ENCODE measurements at regions not wholly inside any gene's neighbourhood (a gene's known extent, or its start where the extent isn't known, plus 50 kb on each side); places are given as distances from the start of the nearest gene placed in this dataset.

GRCh38 chr16:86894029-86894567 lies 315.7 kb downstream of the FOXL1 start:
- 94% methylated on average over 23 to 24 of the region's 24 CpGs for WGBS, 2 experiments (ENCODE audit: insufficient coverage in 2 of 2)

GRCh38 chr16:86894925-86895324 lies 316.6 kb downstream of the FOXL1 start:
- Histone ChIP-seq H3K36me3 (ENCODE audit: control insufficient read depth, insufficient read depth, low read length) (no peaks in the 10 kb centered on the region), H3K4me3 (ENCODE audit: extremely low read depth, insufficient read depth, low read length, poor library complexity, severe bottlenecking) (no peak overlapping the region), H3K4me1 (ENCODE audit: control insufficient read depth, insufficient read depth, low read length, poor library complexity, severe bottlenecking) (peaks cover 33% of the 10 kb centered on the region), H3K27ac (ENCODE audit: low read depth, low read length, severe bottlenecking) (no peak overlapping the region), H3K9me3 (ENCODE audit: control insufficient read depth, low read length) (no peaks in the 10 kb centered on the region)
- 92 to 93% methylated on average over 14 to 15 of the region's 15 CpGs for WGBS, 2 experiments (ENCODE audit: insufficient coverage in 2 of 2)

More at GRCh38 chr16:86894029-86894567, 315.7 kb downstream of the FOXL1 start:
- H3K4me3 ChIP-seq (ENCODE audit: extremely low read depth, insufficient read depth, low read length, poor library complexity, severe bottlenecking): no peak overlapping the region
- H3K4me1 ChIP-seq (ENCODE audit: control insufficient read depth, insufficient read depth, low read length, poor library complexity, severe bottlenecking): peaks cover 33% of the 10 kb centered on the region
- H3K27ac ChIP-seq (ENCODE audit: low read depth, low read length, severe bottlenecking): no peak overlapping the region
- H3K36me3 ChIP-seq (ENCODE audit: control insufficient read depth, insufficient read depth, low read length): no peaks in the 10 kb centered on the region
- no peaks in the 10 kb centered on the region for H3K9me3 ChIP-seq (ENCODE audit: control insufficient read depth, low read length)

GRCh38 chr16:86895606-86896005 lies 317.3 kb downstream of the FOXL1 start:
- H3K9me3 ChIP-seq (ENCODE audit: control insufficient read depth, low read length): no peaks in the 10 kb centered on the region
- no peak overlapping the region for H3K4me3 ChIP-seq (ENCODE audit: extremely low read depth, insufficient read depth, low read length, poor library complexity, severe bottlenecking)
- peaks cover 33% of the 10 kb centered on the region for H3K4me1 ChIP-seq (ENCODE audit: control insufficient read depth, insufficient read depth, low read length, poor library complexity, severe bottlenecking)
- no peaks in the 10 kb centered on the region for H3K36me3 ChIP-seq (ENCODE audit: control insufficient read depth, insufficient read depth, low read length)
- no peak overlapping the region for H3K27ac ChIP-seq (ENCODE audit: low read depth, low read length, severe bottlenecking)
- WGBS, 2 experiments (ENCODE audit: insufficient coverage in 2 of 2): 62 to 69% methylated on average over 5 to 9 of the region's 11 CpGs

- Histone ChIP-seq H3K9me3 (ENCODE audit: control insufficient read depth, low read length) (no peaks in the 10 kb centered on the region), H3K4me1 (ENCODE audit: control insufficient read depth, insufficient read depth, low read length, poor library complexity, severe bottlenecking) (peaks cover 33% of the 10 kb centered on the region), H3K4me3 (ENCODE audit: extremely low read depth, insufficient read depth, low read length, poor library complexity, severe bottlenecking) (no peak overlapping the region), H3K27ac (ENCODE audit: low read depth, low read length, severe bottlenecking) (no peak overlapping the region), H3K36me3 (ENCODE audit: control insufficient read depth, insufficient read depth, low read length) (no peaks in the 10 kb centered on the region)
- WGBS, 2 experiments (ENCODE audit: insufficient coverage in 2 of 2): 98 to 100% methylated on average over 3 to 6 of the region's 9 CpGs
Measured at GRCh38 chr16:86896976-86897375, 318.6 kb downstream of the FOXL1 start.

GRCh38 chr16:86897486-86897885 lies 319.1 kb downstream of the FOXL1 start:
- no peaks in the 10 kb centered on the region for H3K9me3 ChIP-seq (ENCODE audit: control insufficient read depth, low read length)
- no peaks in the 10 kb centered on the region for H3K36me3 ChIP-seq (ENCODE audit: control insufficient read depth, insufficient read depth, low read length)
- H3K4me3 ChIP-seq (ENCODE audit: extremely low read depth, insufficient read depth, low read length, poor library complexity, severe bottlenecking): no peak overlapping the region
- peaks cover 28% of the 10 kb centered on the region for H3K4me1 ChIP-seq (ENCODE audit: control insufficient read depth, insufficient read depth, low read length, poor library complexity, severe bottlenecking)
- WGBS, 2 experiments (ENCODE audit: insufficient coverage in 2 of 2): 91 to 94% methylated on average over 9 to 11 of the region's 11 CpGs
- H3K27ac ChIP-seq (ENCODE audit: low read depth, low read length, severe bottlenecking): no peak overlapping the region

GRCh38 chr16:86898386-86898785 lies 320.0 kb downstream of the FOXL1 start:
- Histone ChIP-seq H3K36me3 (ENCODE audit: control insufficient read depth, insufficient read depth, low read length) (no peaks in the 10 kb centered on the region), H3K4me3 (ENCODE audit: extremely low read depth, insufficient read depth, low read length, poor library complexity, severe bottlenecking) (no peak overlapping the region), H3K9me3 (ENCODE audit: control insufficient read depth, low read length) (no peaks in the 10 kb centered on the region), H3K27ac (ENCODE audit: low read depth, low read length, severe bottlenecking) (no peak overlapping the region), H3K4me1 (ENCODE audit: control insufficient read depth, insufficient read depth, low read length, poor library complexity, severe bottlenecking) (peaks cover 21% of the 10 kb centered on the region)
- WGBS, 2 experiments (ENCODE audit: insufficient coverage in 2 of 2): 88 to 96% methylated on average over 4 to 5 of the region's 5 CpGs

- H3K9me3 ChIP-seq (ENCODE audit: control insufficient read depth, low read length): no peaks in the 10 kb centered on the region
- H3K4me1 ChIP-seq (ENCODE audit: control insufficient read depth, insufficient read depth, low read length, poor library complexity, severe bottlenecking): peaks cover 23% of the 10 kb centered on the region
- H3K36me3 ChIP-seq (ENCODE audit: control insufficient read depth, insufficient read depth, low read length): no peaks in the 10 kb centered on the region
- H3K4me3 ChIP-seq (ENCODE audit: extremely low read depth, insufficient read depth, low read length, poor library complexity, severe bottlenecking): no peak overlapping the region
- H3K27ac ChIP-seq (ENCODE audit: low read depth, low read length, severe bottlenecking): no peak overlapping the region
- WGBS, 2 experiments (ENCODE audit: insufficient coverage in 2 of 2): 81 to 93% methylated on average over 6 of the region's 6 CpGs
Measured at GRCh38 chr16:86899151-86899550, 320.8 kb downstream of the FOXL1 start.

- WGBS, 2 experiments (ENCODE audit: insufficient coverage in 2 of 2): 94 to 95% methylated on average over 3 of the region's 4 CpGs
- no peaks in the 10 kb centered on the region for H3K9me3 ChIP-seq (ENCODE audit: control insufficient read depth, low read length)
- no peak overlapping the region for H3K27ac ChIP-seq (ENCODE audit: low read depth, low read length, severe bottlenecking)
- no peak overlapping the region for H3K4me3 ChIP-seq (ENCODE audit: extremely low read depth, insufficient read depth, low read length, poor library complexity, severe bottlenecking)
- no peaks in the 10 kb centered on the region for H3K36me3 ChIP-seq (ENCODE audit: control insufficient read depth, insufficient read depth, low read length)
- H3K4me1 ChIP-seq (ENCODE audit: control insufficient read depth, insufficient read depth, low read length, poor library complexity, severe bottlenecking): peaks cover 22% of the 10 kb centered on the region
Measured at GRCh38 chr16:86899757-86900156, 321.4 kb downstream of the FOXL1 start.

GRCh38 chr16:86901483-86901882 lies 323.1 kb downstream of the FOXL1 start:
- Histone ChIP-seq H3K27ac (ENCODE audit: low read depth, low read length, severe bottlenecking) (no peak overlapping the region), H3K4me3 (ENCODE audit: extremely low read depth, insufficient read depth, low read length, poor library complexity, severe bottlenecking) (no peak overlapping the region), H3K36me3 (ENCODE audit: control insufficient read depth, insufficient read depth, low read length) (no peaks in the 10 kb centered on the region), H3K9me3 (ENCODE audit: control insufficient read depth, low read length) (no peaks in the 10 kb centered on the region), H3K4me1 (ENCODE audit: control insufficient read depth, insufficient read depth, low read length, poor library complexity, severe bottlenecking) (peaks cover 12% of the 10 kb centered on the region)
- WGBS, 2 experiments (ENCODE audit: insufficient coverage in 2 of 2): 89 to 96% methylated on average over 5 of the region's 6 CpGs

- H3K4me3 ChIP-seq (ENCODE audit: extremely low read depth, insufficient read depth, low read length, poor library complexity, severe bottlenecking): no peak overlapping the region
- H3K9me3 ChIP-seq (ENCODE audit: control insufficient read depth, low read length): no peaks in the 10 kb centered on the region
- H3K4me1 ChIP-seq (ENCODE audit: control insufficient read depth, insufficient read depth, low read length, poor library complexity, severe bottlenecking): peaks cover 12% of the 10 kb centered on the region
- H3K27ac ChIP-seq (ENCODE audit: low read depth, low read length, severe bottlenecking): no peak overlapping the region
- 67 to 78% methylated on average over 3 to 4 of the region's 4 CpGs for WGBS, 2 experiments (ENCODE audit: insufficient coverage in 2 of 2)
- H3K36me3 ChIP-seq (ENCODE audit: control insufficient read depth, insufficient read depth, low read length): no peaks in the 10 kb centered on the region
Measured at GRCh38 chr16:86902656-86903001, 324.3 kb downstream of the FOXL1 start.

- H3K4me1 ChIP-seq (ENCODE audit: control insufficient read depth, insufficient read depth, low read length, poor library complexity, severe bottlenecking): peaks cover 11% of the 10 kb centered on the region
- H3K4me3 ChIP-seq (ENCODE audit: extremely low read depth, insufficient read depth, low read length, poor library complexity, severe bottlenecking): no peak overlapping the region
- no peak overlapping the region for H3K27ac ChIP-seq (ENCODE audit: low read depth, low read length, severe bottlenecking)
- no peaks in the 10 kb centered on the region for H3K36me3 ChIP-seq (ENCODE audit: control insufficient read depth, insufficient read depth, low read length)
- H3K9me3 ChIP-seq (ENCODE audit: control insufficient read depth, low read length): no peaks in the 10 kb centered on the region
- 100% methylated on average over 1 of the region's 1 CpG; no CpG with 5 or more reads in 1 of the 2 experiments for WGBS, 2 experiments (ENCODE audit: insufficient coverage in 2 of 2)
Measured at GRCh38 chr16:86903068-86903467, 324.7 kb downstream of the FOXL1 start.
